Adrenal gland (tissue), 5 donors: ENCODE measurements at regions not wholly inside any gene's neighbourhood (a gene's known extent, or its start where the extent isn't known, plus 50 kb on each side); places are given as distances from the start of the nearest gene placed in this dataset.

Experiments used
- POLR2A ChIP-seq, 2 donors: fragments of 450-650 bp; IDR thresholded peaks; one replicate each; pipeline ENCODE4 v1.6.1; 2017; ENCODE audit warnings: antibody characterized with exemption in 2 of 2, mild to moderate bottlenecking in 2 of 2, moderate library complexity in 1 of 2
- TF ChIP-seq, protein P1 (sequence below), 6 experiments: fragments of 450-650 bp in 4 of 6; fragments of 200-600 bp in 2 of 6; sonication (generic) in 1 of 6; IDR thresholded peaks; 1 replicate in 5 of 6; 2 replicates in 1 of 6; pipeline versions ENCODE4 v1.5.1 to v1.8.0; 2016 to 2021; ENCODE audit warnings: antibody characterized with exemption in 6 of 6, mild to moderate bottlenecking in 2 of 6, moderate library complexity in 1 of 6
- donor health status: DM: no; HTN: no; CAD: no.

DNA sequence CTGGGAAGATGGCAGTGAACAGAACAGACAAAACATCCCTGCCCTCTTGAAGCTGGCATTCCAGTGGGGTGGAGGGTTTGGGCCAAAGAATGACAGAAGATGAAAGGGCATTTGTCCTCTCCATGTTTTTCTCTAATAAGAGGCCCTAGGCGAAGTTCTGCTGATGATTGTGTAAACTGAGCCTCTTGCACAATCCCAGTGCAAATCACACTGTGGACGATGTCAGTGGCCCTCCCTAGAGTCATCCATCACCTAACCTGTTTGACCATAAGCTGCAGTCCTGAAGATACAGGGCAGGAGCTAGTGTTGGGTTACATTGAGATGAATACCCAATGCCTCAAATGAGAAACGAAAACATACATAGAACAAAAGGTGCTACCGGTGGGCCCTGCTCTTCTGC is 622.4 kb upstream of the TBX3 start:
- TF ChIP-seq, protein P1, sequence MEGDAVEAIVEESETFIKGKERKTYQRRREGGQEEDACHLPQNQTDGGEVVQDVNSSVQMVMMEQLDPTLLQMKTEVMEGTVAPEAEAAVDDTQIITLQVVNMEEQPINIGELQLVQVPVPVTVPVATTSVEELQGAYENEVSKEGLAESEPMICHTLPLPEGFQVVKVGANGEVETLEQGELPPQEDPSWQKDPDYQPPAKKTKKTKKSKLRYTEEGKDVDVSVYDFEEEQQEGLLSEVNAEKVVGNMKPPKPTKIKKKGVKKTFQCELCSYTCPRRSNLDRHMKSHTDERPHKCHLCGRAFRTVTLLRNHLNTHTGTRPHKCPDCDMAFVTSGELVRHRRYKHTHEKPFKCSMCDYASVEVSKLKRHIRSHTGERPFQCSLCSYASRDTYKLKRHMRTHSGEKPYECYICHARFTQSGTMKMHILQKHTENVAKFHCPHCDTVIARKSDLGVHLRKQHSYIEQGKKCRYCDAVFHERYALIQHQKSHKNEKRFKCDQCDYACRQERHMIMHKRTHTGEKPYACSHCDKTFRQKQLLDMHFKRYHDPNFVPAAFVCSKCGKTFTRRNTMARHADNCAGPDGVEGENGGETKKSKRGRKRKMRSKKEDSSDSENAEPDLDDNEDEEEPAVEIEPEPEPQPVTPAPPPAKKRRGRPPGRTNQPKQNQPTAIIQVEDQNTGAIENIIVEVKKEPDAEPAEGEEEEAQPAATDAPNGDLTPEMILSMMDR (IDR thresholded peaks at IDR 0.05), result no peak
- no peak for TF ChIP-seq POLR2A (IDR thresholded peaks at IDR 0.05)
